GM19351 (cell line): ENCODE measurements at regions not wholly inside any gene's neighbourhood (a gene's known extent, or its start where the extent isn't known, plus 50 kb on each side); places are given as distances from the start of the nearest gene placed in this dataset.

Experiments used
- ATAC-seq: cut with Tn5 transposase; IDR thresholded peaks from one replicate; pipeline ENCODE4 v1.9.1; 2021; ENCODE audit warnings: mild to moderate bottlenecking, moderate library complexity; ENCODE audit not compliant: unreplicated experiment

- ATAC-seq = no peak
These were observed 84.6 kb downstream of the MATN1 start for GRCh38 chr1:30638811-30639210.

GRCh38 chr1:30638086-30638485 is 85.3 kb downstream of the MATN1 start:
- ATAC-seq = no peak

GRCh38 chr1:30637183-30637980 is 86.0 kb downstream of the MATN1 start:
- no peak for ATAC-seq

- no peak for ATAC-seq
These were observed 86.8 kb downstream of the MATN1 start for GRCh38 chr1:30636621-30637020.

- no peak for ATAC-seq
These were observed 87.9 kb downstream of the MATN1 start for GRCh38 chr1:30635391-30635975.

GRCh38 chr1:30634507-30634906 is 88.9 kb downstream of the MATN1 start:
- ATAC-seq = no peak

- no peak for ATAC-seq
These were observed 90.1 kb downstream of the MATN1 start for GRCh38 chr1:30633294-30633693.

- no peak for ATAC-seq
These were observed 90.9 kb downstream of the MATN1 start for GRCh38 chr1:30632481-30632880.

- no peak for ATAC-seq
These were observed 91.7 kb downstream of the MATN1 start for GRCh38 chr1:30631700-30632099.

GRCh38 chr1:30629501-30629900 is 93.9 kb downstream of the MATN1 start:
- ATAC-seq = no peak

GRCh38 chr1:30627994-30628393 is 95.4 kb downstream of the MATN1 start:
- no peak for ATAC-seq

- ATAC-seq = no peak
These were observed 96.2 kb downstream of the MATN1 start for GRCh38 chr1:30627206-30627605.

GRCh38 chr1:30623431-30623830 is 100.0 kb downstream of the MATN1 start:
- ATAC-seq = no peak

GRCh38 chr1:30619619-30620018 is 103.8 kb downstream of the MATN1 start:
- ATAC-seq = no peak

- ATAC-seq = no peak
These were observed 105.0 kb downstream of the MATN1 start for GRCh38 chr1:30618335-30618747.

GRCh38 chr1:30616759-30617158 is 106.6 kb downstream of the MATN1 start:
- no peak for ATAC-seq

- ATAC-seq = no peak
These were observed 107.4 kb downstream of the MATN1 start for GRCh38 chr1:30615816-30616590.

- ATAC-seq = no peak
These were observed 108.1 kb downstream of the MATN1 start for GRCh38 chr1:30615076-30615795.

- no peak for ATAC-seq
These were observed 110.2 kb downstream of the MATN1 start for GRCh38 chr1:30613188-30613587.

- ATAC-seq = no peak
These were observed 110.8 kb downstream of the MATN1 start for GRCh38 chr1:30612536-30613065.

- ATAC-seq = no peak
These were observed 111.6 kb downstream of the MATN1 start for GRCh38 chr1:30611741-30612309.
